ENCODE measurements at regions not wholly inside any gene's neighbourhood (a gene's known extent, or its start where the extent isn't known, plus 50 kb on each side); places are given as distances from the start of the nearest gene placed in this dataset.
"Not testable (repeated sequence)": the region's sequence is repeated elsewhere in the genome, so short reads cannot be mapped to it uniquely, and the experiment has no call there.

- DNase-seq: not testable (repeated sequence)
These were observed 165.6 kb upstream of the CCZ1B start for GRCh38 chr7:6991686-6992085.

DNA sequence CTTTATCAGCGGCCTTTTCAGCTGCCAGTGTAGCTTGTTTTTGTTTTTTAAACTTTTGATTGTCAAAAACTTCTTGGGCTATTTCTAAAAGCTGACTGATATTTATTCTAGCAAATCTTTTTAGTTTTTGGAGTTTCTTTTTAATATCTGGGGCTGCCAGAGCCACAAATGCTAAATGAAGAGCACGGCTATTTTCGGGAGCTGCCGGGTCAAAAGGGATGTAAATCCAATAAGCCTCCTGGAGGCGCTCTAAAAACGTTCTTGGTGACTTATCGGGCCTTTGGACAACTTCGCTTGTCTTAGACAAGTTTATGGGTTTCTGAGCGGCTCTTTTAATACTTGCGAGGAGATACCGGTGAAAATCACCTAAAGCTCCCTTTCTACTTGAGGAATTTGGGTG, 166.1 kb upstream of the CCZ1B start:
- DNase-seq: not testable (repeated sequence)

DNA sequence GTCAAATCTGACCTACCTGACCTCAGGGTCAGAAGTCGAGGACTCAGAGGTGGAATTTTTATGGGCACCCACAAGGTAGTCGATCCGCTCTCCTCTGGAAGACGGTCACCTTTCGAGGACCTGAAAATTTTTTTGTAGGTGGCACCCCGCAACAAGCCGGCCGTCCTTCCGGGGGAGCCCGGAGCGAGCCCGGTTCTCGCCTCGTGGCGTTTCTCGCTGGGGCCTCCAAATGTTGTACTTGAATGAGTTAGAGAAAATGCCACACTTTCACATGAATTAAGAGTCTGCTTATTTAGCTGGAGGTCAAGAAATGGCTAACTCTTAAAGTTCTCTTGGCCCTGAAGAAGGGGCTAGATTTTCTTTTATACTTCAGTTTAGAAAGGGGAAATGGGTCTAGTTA, 169.0 kb upstream of the CCZ1B start:
- not testable (repeated sequence) for DNase-seq

DNA sequence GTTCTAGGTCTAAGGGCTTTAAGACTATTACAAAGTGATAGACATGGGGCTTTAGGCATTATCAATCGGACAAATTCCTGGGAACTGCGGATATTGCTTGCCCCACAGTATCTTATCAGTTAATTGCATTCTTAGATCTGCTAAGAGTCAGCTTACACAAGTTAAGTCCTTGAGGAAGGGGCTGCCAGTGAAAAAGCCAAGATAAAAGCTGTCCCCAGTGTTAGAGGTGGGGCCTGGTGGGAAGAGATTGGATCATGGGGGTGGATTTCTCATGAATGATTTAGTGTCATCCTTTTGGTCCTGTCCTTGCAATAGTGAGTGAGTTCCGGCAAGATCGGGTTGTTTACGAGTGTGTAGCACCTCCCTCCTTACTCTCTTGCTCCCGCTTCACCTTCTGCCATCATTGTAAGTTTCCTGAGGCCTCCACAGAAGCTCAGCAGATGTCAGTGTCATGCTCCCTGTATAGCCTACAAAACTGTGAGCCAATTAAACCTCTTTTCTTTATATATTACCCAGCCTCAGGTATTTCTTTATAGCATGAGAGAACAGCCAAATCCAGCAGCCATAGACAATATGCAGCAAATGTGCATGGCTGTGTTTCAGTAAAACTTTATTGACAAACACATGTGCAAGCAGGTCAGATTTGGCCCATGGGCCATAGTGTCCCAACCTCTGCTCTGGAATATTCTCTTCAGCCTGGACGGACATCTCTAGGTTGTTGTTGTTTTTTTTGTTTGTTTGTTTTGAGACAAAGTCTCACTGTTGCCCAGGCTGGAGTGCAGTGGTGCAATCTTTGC, 169.6 kb upstream of the CCZ1B start:
- not testable (repeated sequence) for DNase-seq

DNA sequence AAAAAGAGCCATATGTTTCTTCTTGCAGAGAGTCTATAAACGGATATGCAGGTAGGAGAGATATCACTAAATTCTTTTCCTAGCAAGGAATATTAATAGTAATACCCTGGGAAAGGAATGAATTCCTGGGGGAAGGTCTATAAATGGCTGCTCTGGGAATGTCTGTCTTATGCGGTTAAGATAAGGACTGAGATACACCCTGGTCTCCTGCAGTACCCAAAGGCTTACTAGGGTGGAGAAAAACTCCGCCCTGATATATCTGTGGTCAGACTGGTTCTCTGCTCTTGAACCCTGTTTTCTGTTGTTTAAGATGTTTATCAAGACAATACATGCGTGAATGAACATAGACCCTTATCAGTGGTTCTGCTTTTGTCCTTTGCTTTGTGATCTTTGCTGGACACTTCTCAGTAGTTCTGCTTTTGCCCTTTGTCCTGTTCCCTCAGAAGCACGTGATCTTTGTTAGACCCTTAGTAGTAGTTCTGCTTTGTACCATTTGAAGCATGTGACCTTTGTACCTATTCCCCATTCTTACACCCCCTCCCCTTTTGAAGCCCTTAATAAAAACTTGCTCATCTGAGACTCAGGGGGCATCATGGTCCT, 173.1 kb upstream of the CCZ1B start:
- DNase-seq: not testable (repeated sequence)

- DNase-seq: no peak
These were observed 176.5 kb upstream of the CCZ1B start for GRCh38 chr7:7002418-7003062.

GRCh38 chr7:7005303-7005702, 177.0 kb upstream of the C1GALT1 start:
- DNase-seq: no peak

GRCh38 chr7:7005949-7006348, 176.4 kb upstream of the C1GALT1 start:
- DNase-seq: not testable (repeated sequence)

DNA sequence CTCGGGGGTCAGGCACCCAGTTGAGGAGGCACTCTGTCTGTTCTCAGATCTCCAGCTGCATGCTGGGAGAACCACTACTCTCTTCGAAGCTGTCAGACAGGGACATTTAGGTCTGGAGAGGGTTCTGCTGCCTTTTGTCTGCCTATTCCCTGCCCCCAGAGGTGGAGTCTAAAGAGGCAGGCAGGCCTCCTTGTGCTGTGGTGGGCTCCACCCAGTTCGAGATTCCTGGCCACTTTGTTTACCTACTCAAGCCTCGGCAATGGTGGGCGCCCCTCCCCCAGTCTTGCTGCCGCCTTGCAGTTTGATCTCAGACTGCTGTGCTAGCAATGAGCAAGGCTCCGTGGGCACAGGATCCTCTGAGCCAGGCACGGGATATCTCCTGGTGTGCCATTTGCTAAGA, 171.1 kb upstream of the C1GALT1 start:
- DNase-seq: not testable (repeated sequence)

GRCh38 chr7:7011751-7012150, 170.6 kb upstream of the C1GALT1 start:
- DNase-seq: not testable (repeated sequence)

- peak; percentile 14 for DNase-seq
These were observed 167.3 kb upstream of the C1GALT1 start for GRCh38 chr7:7014827-7015595.

- DNase-seq: no peak
These were observed 164.6 kb upstream of the C1GALT1 start for GRCh38 chr7:7017707-7018280.

- no peak for DNase-seq
These were observed 164.1 kb upstream of the C1GALT1 start for GRCh38 chr7:7018290-7018689.

DNA sequence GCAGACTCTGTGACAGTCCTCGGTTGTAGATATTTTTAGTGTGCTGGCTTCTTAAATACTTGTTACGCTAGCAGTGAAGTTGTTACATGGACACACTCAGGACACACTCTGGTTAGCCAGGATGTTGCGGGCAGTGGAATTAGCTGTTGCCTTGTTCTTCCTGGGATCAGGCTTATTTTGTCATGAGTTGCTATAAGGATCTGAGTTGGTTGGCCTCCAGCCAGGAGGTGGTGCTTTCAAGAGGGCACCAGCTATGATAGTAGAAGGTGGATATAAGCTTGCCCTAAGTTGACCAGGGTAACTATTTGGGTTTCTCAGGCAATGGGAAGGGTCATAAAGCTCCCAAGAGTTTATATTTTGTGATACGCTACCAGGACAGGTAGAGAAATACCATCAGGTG, 150.1 kb upstream of the C1GALT1 start:
- no peak for DNase-seq

DNA sequence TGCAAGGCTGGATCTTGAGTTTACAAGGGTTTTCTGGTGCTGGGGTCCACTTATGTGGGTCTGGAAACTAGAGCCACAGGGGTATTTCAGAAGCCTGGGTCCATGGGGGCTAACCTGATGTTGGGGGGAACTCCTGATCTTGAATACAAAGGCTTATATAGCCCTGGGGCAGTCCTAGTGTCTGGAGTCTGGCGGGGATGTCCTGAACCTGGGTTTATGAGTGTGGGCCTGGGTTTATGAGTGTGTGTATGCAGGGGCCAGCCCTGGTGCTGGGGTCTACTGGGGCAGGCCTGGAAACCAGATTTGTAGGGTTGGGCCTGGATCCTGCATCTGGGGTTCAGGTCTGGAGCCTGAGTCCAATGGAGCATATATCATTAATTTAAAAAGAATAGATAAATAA, 146.5 kb upstream of the C1GALT1 start:
- no peak for DNase-seq

GRCh38 chr7:7042286-7042893, 140.0 kb upstream of the C1GALT1 start:
- DNase-seq: not testable (repeated sequence)

DNA sequence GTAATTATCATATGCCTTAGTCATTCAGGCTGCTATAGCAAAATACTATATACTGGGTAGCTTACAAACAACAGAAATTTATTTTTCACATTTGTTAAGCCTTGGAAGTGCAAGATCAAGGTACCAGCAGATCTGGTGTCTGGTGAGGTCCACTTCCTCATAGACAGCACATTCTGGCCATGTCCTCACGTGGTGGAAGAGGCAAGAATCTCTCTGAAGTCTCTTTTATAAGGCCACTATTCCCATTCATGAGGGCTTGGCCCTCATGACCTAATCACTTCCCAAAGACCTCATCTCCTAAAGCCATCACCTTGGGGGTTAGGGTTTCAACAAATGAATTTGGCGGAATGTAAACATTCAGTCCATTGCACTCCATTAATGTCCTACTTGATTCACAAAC, 137.5 kb upstream of the C1GALT1 start:
- no peak for DNase-seq

DNA sequence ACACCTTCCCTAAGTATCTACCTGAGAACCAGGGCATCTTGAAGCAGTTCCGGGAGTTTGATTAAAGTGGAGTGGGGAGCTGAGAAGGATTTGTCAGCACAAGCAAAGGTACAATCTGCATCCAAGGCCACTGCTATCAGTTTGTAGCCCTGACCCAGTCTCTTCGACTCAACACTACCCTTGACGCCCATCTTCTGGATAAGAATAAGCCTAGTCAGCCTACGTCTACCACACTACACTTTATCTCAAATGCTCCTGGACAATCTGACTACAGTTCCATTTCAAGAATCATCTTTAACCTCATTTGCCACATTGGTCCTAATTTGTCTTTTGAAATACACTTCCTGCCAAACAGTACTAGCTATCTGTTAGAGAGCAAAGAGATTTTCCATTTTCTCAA, 134.1 kb upstream of the C1GALT1 start:
- DNase-seq: no peak

- no peak for DNase-seq
These were observed 131.0 kb upstream of the C1GALT1 start for GRCh38 chr7:7051206-7051877.

GRCh38 chr7:7054252-7054830, 128.0 kb upstream of the C1GALT1 start:
- no peak for DNase-seq

GRCh38 chr7:7060828-7061599, 121.3 kb upstream of the C1GALT1 start:
- DNase-seq: no peak

Data from NCI-H1092 (cell line).